GM23248 (cell line): ENCODE measurements at regions not wholly inside any gene's neighbourhood (a gene's known extent, or its start where the extent isn't known, plus 50 kb on each side); places are given as distances from the start of the nearest gene placed in this dataset.

Experiments used
- EZH2 ChIP-seq: fragments of 200-600 bp; sonication (generic); IDR thresholded peaks from 2 replicates; pipeline ENCODE4 v1.6.1; 2018; ENCODE audit warnings: antibody characterized with exemption, mild to moderate bottlenecking; ENCODE audit not compliant: insufficient read depth, poor library complexity, severe bottlenecking
- EZH2phosphoT487 ChIP-seq: fragments of 200-600 bp; sonication (generic); IDR thresholded peaks from 2 replicates; pipeline ENCODE4 v1.6.1; 2018; ENCODE audit warnings: antibody characterized with exemption, moderate library complexity, mild to moderate bottlenecking, low read depth; ENCODE audit not compliant: insufficient read depth

DNA sequence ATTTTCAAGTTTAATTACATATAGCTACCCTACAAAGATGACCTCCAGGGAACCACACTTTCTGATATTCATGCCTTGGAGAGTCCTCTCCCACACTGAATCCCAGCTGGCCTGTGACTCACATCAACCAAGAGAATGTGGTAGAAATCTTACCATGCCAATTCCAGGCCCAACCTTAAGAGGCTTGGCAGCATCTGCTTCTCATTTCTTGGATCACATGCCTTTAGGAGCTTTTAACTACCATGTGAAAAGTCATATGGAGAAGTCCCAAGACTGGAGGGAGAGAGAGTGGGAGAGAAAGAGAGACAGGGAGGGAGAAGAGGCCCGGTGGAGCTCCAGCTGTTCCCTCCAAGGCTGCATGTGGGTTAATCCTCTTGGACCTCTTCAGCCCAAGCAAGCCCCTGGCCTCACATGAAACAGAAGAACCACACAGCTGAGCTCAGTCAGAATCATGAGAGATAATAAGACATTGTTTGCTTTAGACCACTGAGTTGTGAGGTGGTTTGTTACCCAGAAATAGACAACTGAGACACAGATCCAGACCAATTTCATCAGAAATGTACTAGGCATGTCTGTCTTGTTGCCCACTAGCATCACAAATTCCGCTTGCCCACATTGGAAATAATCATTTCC lies 190.7 kb downstream of the MTCL1 start:
- no peak for TF ChIP-seq EZH2
- TF ChIP-seq EZH2phosphoT487 = no peak
